Kidney (tissue), 13 donors: ENCODE measurements at regions not wholly inside any gene's neighbourhood (a gene's known extent, or its start where the extent isn't known, plus 50 kb on each side); places are given as distances from the start of the nearest gene placed in this dataset.

Source experiments
- DNase-seq, 5 donors: peaks; one replicate each; pipeline ENCODE4 v3.0.0-alpha.2; 2013 to 2020
- FAIRE-seq: peaks from 2 replicates; lab custom pipeline; 2012; peaks lifted over from hg19 to GRCh38; lab: Jason Lieb, UNC
- H3K27ac ChIP-seq, 2 donors: one replicate each; pipeline ENCODE4 v1.7.0; 2013; ENCODE audit warnings: low read depth in 2 of 2, low read length in 2 of 2, inconsistent platforms in 1 of 2
- H3K27me3 ChIP-seq: one replicate; pipeline ENCODE4 v1.7.1; 2013; ENCODE audit warnings: low read length, inconsistent platforms; ENCODE audit not compliant: control insufficient read depth, insufficient read depth
- H3K36me3 ChIP-seq, 3 donors: one replicate each; pipeline versions ENCODE4 v1.7.0 to v1.7.1; 2013; ENCODE audit warnings: low read length in 3 of 3, control low read depth in 1 of 3, inconsistent platforms in 1 of 3; ENCODE audit not compliant: insufficient read depth in 3 of 3, control insufficient read depth in 2 of 3
- H3K4me1 ChIP-seq, 3 donors: one replicate each; pipeline versions ENCODE4 v1.7.0 to v1.7.1; 2013; ENCODE audit warnings: low read length in 3 of 3, inconsistent platforms in 1 of 3, low read depth in 1 of 3; ENCODE audit not compliant: control insufficient read depth in 2 of 3, insufficient read depth in 2 of 3
- H3K4me3 ChIP-seq, 3 donors: one replicate each; pipeline versions ENCODE4 v1.7.0 to v1.8.1; 2013; ENCODE audit warnings: low read length in 3 of 3, control low read depth in 1 of 3, inconsistent platforms in 1 of 3
- H3K9ac ChIP-seq, 3 donors: one replicate each; pipeline versions ENCODE4 v1.7.0 to v1.7.1; 2013; ENCODE audit warnings: low read length in 3 of 3, control low read depth in 1 of 3, inconsistent platforms in 1 of 3
- H3K9me3 ChIP-seq, 3 donors: one replicate each; pipeline versions ENCODE4 v1.7.0 to v1.7.1; 2013; ENCODE audit warnings: low read length in 3 of 3, control low read depth in 1 of 3, inconsistent platforms in 1 of 3; ENCODE audit not compliant: control insufficient read depth in 2 of 3, insufficient read depth in 1 of 3
- intact Hi-C: fragments of 100-400 bp; cut with DNase I; formaldehyde crosslinking; loops from one replicate; pipeline ENCODE4 v1.11.1; 2022
- TF ChIP-seq, protein P1 (sequence below): IDR thresholded peaks from 3 replicates; pipeline ENCODE4 v1.5.1; 2012; ENCODE audit warnings: mild to moderate bottlenecking, moderate library complexity, borderline replicate concordance; ENCODE audit not compliant: insufficient read depth; ENCODE audit errors: extremely low read depth
- donor health status: control.
- donor health status: control.
- donor health status: control.
- donor health status: control.
- donor health status: control.
- donor health status: DM: yes; HTN: yes; CAD: no.
- donor health status: Normal renal cell carcinoma (clear cell type).

DNA sequence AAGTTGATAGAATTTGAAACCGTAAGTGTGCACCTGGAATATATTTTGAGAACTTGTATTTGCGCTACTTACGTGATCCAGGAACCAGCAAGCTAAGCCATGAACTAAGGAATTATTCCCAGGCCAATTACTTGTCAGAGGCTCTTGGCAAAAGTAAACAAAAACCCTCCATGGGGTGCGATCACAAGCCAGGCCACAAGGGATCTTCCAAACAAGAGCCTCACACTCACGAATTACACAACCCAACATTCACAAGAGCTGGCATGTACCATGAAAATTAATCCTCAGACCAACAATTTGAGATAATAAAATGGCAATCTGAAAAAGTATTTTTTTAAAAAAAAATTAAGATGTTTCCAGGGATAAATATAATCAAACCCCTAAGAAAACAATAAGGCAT lies 467.0 kb upstream of the AKR1E2 start:
- no peaks in the 10 kb centered on the region for H3K36me3 ChIP-seq
- no peaks in the 10 kb centered on the region for H3K9me3 ChIP-seq
- peaks cover 0 to 1% (median 0%) of the 10 kb centered on the region in 3 donors for H3K4me1 ChIP-seq
- TF ChIP-seq, protein P1, sequence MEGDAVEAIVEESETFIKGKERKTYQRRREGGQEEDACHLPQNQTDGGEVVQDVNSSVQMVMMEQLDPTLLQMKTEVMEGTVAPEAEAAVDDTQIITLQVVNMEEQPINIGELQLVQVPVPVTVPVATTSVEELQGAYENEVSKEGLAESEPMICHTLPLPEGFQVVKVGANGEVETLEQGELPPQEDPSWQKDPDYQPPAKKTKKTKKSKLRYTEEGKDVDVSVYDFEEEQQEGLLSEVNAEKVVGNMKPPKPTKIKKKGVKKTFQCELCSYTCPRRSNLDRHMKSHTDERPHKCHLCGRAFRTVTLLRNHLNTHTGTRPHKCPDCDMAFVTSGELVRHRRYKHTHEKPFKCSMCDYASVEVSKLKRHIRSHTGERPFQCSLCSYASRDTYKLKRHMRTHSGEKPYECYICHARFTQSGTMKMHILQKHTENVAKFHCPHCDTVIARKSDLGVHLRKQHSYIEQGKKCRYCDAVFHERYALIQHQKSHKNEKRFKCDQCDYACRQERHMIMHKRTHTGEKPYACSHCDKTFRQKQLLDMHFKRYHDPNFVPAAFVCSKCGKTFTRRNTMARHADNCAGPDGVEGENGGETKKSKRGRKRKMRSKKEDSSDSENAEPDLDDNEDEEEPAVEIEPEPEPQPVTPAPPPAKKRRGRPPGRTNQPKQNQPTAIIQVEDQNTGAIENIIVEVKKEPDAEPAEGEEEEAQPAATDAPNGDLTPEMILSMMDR, result no peak
- H3K27ac ChIP-seq, result no peak overlapping the region
- DNase-seq, result no peak
- intact Hi-C loops, result no loop called here
- H3K9ac ChIP-seq, result no peak overlapping the region
- H3K4me3 ChIP-seq, result no peak overlapping the region
- no peak for FAIRE-seq
- H3K27me3 ChIP-seq, result no peaks in the 10 kb centered on the region

DNA sequence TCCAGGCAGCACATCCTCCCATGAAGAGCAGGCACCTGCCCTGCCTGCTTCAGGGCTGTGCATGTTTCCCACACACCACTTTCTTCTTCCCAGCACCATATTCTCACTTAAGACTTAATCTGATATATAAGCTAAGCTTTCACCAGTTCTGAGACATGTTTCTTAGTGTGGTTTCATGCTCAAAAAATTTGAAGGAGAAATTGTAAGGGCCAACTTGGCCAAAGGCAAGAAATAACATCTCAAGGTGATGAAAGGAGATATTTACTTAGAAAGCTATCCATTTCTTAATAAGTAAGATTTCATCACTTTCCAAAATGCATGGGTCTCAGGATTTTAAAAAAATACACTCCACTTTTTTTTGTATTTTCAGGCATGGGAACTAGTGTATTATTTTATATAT lies 468.1 kb upstream of the AKR1E2 start:
- H3K27ac ChIP-seq, result no peak overlapping the region
- intact Hi-C loops, result no loop called here
- DNase-seq (no peak), FAIRE-seq (no peak)
- no peaks in the 10 kb centered on the region for H3K9me3 ChIP-seq
- H3K36me3 ChIP-seq, result no peaks in the 10 kb centered on the region
- H3K4me3 ChIP-seq, result no peak overlapping the region
- no peaks in the 10 kb centered on the region for H3K27me3 ChIP-seq
- no peak overlapping the region for H3K9ac ChIP-seq
- H3K4me1 ChIP-seq, result peaks cover 0 to 7% (median 0%) of the 10 kb centered on the region in 3 donors
- TF ChIP-seq, protein P1, result no peak

DNA sequence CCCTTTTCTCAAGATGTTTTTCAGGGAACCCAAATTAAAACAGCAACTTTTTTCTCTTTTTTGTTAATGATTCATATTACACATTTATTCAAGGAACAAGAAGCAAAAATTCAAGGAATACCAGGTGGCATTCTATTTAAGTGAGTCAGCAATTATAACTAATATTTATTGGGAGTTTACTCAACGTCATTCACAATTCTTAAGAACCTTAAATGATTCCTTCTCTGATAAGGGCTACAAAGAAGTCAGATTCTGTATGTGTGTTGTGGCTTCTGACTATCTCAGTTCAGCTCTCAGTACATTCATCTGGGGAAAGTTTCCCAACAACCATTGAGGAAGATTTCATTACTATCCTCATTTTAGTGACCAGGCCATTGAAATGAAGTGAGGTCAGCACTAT lies 470.7 kb upstream of the AKR1E2 start:
- H3K27ac ChIP-seq, result no peak overlapping the region
- intact Hi-C loops, result no loop called here
- no peak overlapping the region for H3K4me3 ChIP-seq
- no peaks in the 10 kb centered on the region for H3K27me3 ChIP-seq
- no peak overlapping the region for H3K9ac ChIP-seq
- H3K36me3 ChIP-seq, result no peaks in the 10 kb centered on the region
- H3K4me1 ChIP-seq, result peaks cover 0 to 7% (median 0%) of the 10 kb centered on the region in 3 donors
- FAIRE-seq (no peak), DNase-seq (no peak)
- no peaks in the 10 kb centered on the region for H3K9me3 ChIP-seq
- TF ChIP-seq, protein P1, result no peak

DNA sequence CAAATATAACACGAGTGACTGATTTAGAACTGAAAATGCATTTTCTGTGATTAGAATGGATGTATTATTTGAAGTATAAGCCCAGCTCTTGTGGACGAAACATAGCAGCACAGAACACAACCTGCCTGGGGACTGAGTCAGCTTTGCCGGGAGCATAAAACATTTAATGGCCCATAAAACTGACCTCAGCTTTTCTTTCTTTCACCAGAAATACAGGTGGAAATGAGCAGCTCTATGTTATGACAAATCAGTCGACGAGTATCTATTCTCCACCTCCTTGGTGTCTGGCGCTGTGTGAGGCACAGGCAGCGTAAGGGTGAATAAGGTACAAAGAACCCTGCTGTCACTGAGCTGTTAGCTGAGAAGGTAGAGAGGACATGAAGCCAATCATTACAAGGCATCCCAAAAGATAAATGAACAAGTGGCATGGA lies 471.6 kb upstream of the AKR1E2 start:
- TF ChIP-seq, protein P1, result no peak
- Histone ChIP-seq H3K9ac (no peak overlapping the region), H3K36me3 (no peaks in the 10 kb centered on the region), H3K27ac (no peak overlapping the region), H3K4me3 (no peak overlapping the region), H3K27me3 (no peaks in the 10 kb centered on the region), H3K4me1 (peaks cover 0 to 7% (median 0%) of the 10 kb centered on the region in 3 donors), H3K9me3 (no peaks in the 10 kb centered on the region)
- intact Hi-C loops, result no loop called here
- FAIRE-seq (no peak), DNase-seq (peak in 2 of 5 donors; percentile 45 to 54)
